ENCODE measurements at regions not wholly inside any gene's neighbourhood (a gene's known extent, or its start where the extent isn't known, plus 50 kb on each side); places are given as distances from the start of the nearest gene placed in this dataset.

GRCh38 chr2:33931164-33931563 is 332.1 kb upstream of the FAM98A start:
- no peak overlapping the region for H3K9ac ChIP-seq (ENCODE audit: insufficient read depth in 1 of 2, low read length in 2 of 2)
- no peaks in the 10 kb centered on the region for H3K9me3 ChIP-seq (ENCODE audit: control insufficient read depth in 4 of 4, insufficient read depth in 3 of 4, low read length in 3 of 4)
- 92% methylated on average over 3 of the region's 3 CpGs for WGBS, 2 donors
- no peak overlapping the region for H3K4me3 ChIP-seq
- no peaks in the 10 kb centered on the region for H3K27me3 ChIP-seq (ENCODE audit: control insufficient read depth in 3 of 3, insufficient read depth in 3 of 3, low read length in 2 of 3)
- no peak for TF ChIP-seq CTCF (IDR thresholded peaks at IDR 0.05; ENCODE audit: control extremely low read depth, extremely low read depth)
- no peaks in the 10 kb centered on the region for H3K36me3 ChIP-seq (ENCODE audit: control insufficient read depth in 4 of 4, insufficient read depth in 4 of 4, low read length in 4 of 4)
- no peaks in the 10 kb centered on the region for H3K4me1 ChIP-seq (ENCODE audit: control insufficient read depth in 5 of 5, insufficient read depth in 5 of 5, low read length in 5 of 5)
- ATAC-seq (ENCODE audit: insufficient read depth, low FRiP score) (no peak), DNase-seq (no peak)
- H3K27ac ChIP-seq (ENCODE audit: low read depth in 1 of 2, low read length in 1 of 2), result no peak overlapping the region

GRCh38 chr2:33929467-33929866 is 330.4 kb upstream of the FAM98A start:
- Histone ChIP-seq H3K4me3 (no peak overlapping the region), H3K27ac (ENCODE audit: low read depth in 1 of 2, low read length in 1 of 2) (no peak overlapping the region), H3K9ac (ENCODE audit: insufficient read depth in 1 of 2, low read length in 2 of 2) (no peak overlapping the region), H3K4me1 (ENCODE audit: control insufficient read depth in 5 of 5, insufficient read depth in 5 of 5, low read length in 5 of 5) (no peaks in the 10 kb centered on the region), H3K27me3 (ENCODE audit: control insufficient read depth in 3 of 3, insufficient read depth in 3 of 3, low read length in 2 of 3) (no peaks in the 10 kb centered on the region), H3K9me3 (ENCODE audit: control insufficient read depth in 4 of 4, insufficient read depth in 3 of 4, low read length in 3 of 4) (no peaks in the 10 kb centered on the region), H3K36me3 (ENCODE audit: control insufficient read depth in 4 of 4, insufficient read depth in 4 of 4, low read length in 4 of 4) (no peaks in the 10 kb centered on the region)
- ATAC-seq (ENCODE audit: insufficient read depth, low FRiP score), result no peak
- no peak for DNase-seq
- WGBS, 2 donors, result 91 to 97% methylated on average over 4 of the region's 4 CpGs
- TF ChIP-seq CTCF (IDR thresholded peaks at IDR 0.05; ENCODE audit: control extremely low read depth, extremely low read depth), result no peak

GRCh38 chr2:33927756-33928155 is 328.7 kb upstream of the FAM98A start:
- WGBS, 2 donors, result 53 to 65% methylated on average over 1 of the region's 1 CpG
- no peak for TF ChIP-seq CTCF (IDR thresholded peaks at IDR 0.05; ENCODE audit: control extremely low read depth, extremely low read depth)

GRCh38 chr2:33925311-33925710 is 326.2 kb upstream of the FAM98A start:
- Histone ChIP-seq H3K27me3 (ENCODE audit: control insufficient read depth in 3 of 3, insufficient read depth in 3 of 3, low read length in 2 of 3) (no peaks in the 10 kb centered on the region), H3K9ac (ENCODE audit: insufficient read depth in 1 of 2, low read length in 2 of 2) (no peak overlapping the region), H3K27ac (ENCODE audit: low read depth in 1 of 2, low read length in 1 of 2) (no peak overlapping the region), H3K4me3 (no peak overlapping the region), H3K9me3 (ENCODE audit: control insufficient read depth in 4 of 4, insufficient read depth in 3 of 4, low read length in 3 of 4) (no peaks in the 10 kb centered on the region), H3K4me1 (ENCODE audit: control insufficient read depth in 5 of 5, insufficient read depth in 5 of 5, low read length in 5 of 5) (no peaks in the 10 kb centered on the region), H3K36me3 (ENCODE audit: control insufficient read depth in 4 of 4, insufficient read depth in 4 of 4, low read length in 4 of 4) (no peaks in the 10 kb centered on the region)
- WGBS, 2 donors, result 51 to 61% methylated on average over 1 of the region's 1 CpG
- TF ChIP-seq CTCF (IDR thresholded peaks at IDR 0.05; ENCODE audit: control extremely low read depth, extremely low read depth), result no peak
- ATAC-seq (ENCODE audit: insufficient read depth, low FRiP score) (no peak), DNase-seq (no peak)

More at GRCh38 chr2:33927756-33928155, 328.7 kb upstream of the FAM98A start:
- no peak overlapping the region for H3K27ac ChIP-seq (ENCODE audit: low read depth in 1 of 2, low read length in 1 of 2)
- H3K9me3 ChIP-seq (ENCODE audit: control insufficient read depth in 4 of 4, insufficient read depth in 3 of 4, low read length in 3 of 4), result no peaks in the 10 kb centered on the region
- no peaks in the 10 kb centered on the region for H3K4me1 ChIP-seq (ENCODE audit: control insufficient read depth in 5 of 5, insufficient read depth in 5 of 5, low read length in 5 of 5)
- no peak overlapping the region for H3K4me3 ChIP-seq
- ATAC-seq (ENCODE audit: insufficient read depth, low FRiP score) (no peak), DNase-seq (peak in 2 of 3 donors; percentile 35 to 57)
- H3K36me3 ChIP-seq (ENCODE audit: control insufficient read depth in 4 of 4, insufficient read depth in 4 of 4, low read length in 4 of 4), result no peaks in the 10 kb centered on the region
- no peak overlapping the region for H3K9ac ChIP-seq (ENCODE audit: insufficient read depth in 1 of 2, low read length in 2 of 2)
- H3K27me3 ChIP-seq (ENCODE audit: control insufficient read depth in 3 of 3, insufficient read depth in 3 of 3, low read length in 2 of 3), result no peaks in the 10 kb centered on the region

Data from lung (tissue), 11 donors.